ENCODE measurements at regions not wholly inside any gene's neighbourhood (a gene's known extent, or its start where the extent isn't known, plus 50 kb on each side); places are given as distances from the start of the nearest gene placed in this dataset.
A peak's percentile ranks its signal among the peaks of the same experiment; 100 is the strongest.

DNA sequence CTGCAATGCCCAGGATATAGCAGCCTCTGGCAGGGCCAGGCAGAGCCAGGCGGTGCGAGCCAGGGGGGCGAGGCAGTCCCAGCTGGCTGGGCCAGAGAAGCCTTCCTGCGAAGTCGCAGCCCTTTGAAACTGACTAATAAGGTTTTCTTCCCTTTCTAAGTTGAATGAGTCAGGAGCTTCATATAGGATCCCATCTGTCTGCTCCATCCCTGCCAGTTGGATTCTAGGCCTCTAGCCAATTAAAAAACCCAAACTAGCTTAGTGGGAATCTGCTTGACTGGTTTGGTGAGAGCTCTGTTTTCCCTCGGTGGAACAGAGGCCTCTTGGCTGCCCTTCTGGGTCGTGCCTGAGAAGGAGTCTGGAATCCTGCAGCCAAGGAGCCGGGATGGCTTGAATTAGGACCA is 70.1 kb upstream of the RAPGEF1 start:
- no peak for DNase-seq (ENCODE audit: low read depth in 1 of 2, low spot score in 1 of 2)

DNA sequence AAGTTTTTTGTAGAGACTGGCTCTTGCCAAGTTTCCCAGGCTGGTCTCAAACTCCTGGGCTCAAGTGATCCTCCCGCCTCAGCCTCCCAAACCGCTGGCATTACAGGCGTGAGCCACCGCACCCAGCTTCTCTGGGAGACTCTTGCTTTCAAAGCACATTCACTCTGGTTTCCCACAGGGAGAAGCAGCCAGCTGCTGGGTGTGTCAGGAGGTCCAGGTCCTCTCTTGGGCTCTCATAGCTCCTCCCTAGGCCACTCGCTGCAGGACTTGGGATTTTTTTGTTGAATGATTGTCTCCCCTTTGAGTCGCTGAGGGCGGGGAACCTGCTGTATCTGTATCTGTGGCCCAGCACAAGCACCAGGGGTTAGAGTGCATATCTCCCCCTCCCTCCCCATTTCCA is 68.4 kb upstream of the RAPGEF1 start:
- no peak for DNase-seq (ENCODE audit: low read depth in 1 of 2, low spot score in 1 of 2)

DNA sequence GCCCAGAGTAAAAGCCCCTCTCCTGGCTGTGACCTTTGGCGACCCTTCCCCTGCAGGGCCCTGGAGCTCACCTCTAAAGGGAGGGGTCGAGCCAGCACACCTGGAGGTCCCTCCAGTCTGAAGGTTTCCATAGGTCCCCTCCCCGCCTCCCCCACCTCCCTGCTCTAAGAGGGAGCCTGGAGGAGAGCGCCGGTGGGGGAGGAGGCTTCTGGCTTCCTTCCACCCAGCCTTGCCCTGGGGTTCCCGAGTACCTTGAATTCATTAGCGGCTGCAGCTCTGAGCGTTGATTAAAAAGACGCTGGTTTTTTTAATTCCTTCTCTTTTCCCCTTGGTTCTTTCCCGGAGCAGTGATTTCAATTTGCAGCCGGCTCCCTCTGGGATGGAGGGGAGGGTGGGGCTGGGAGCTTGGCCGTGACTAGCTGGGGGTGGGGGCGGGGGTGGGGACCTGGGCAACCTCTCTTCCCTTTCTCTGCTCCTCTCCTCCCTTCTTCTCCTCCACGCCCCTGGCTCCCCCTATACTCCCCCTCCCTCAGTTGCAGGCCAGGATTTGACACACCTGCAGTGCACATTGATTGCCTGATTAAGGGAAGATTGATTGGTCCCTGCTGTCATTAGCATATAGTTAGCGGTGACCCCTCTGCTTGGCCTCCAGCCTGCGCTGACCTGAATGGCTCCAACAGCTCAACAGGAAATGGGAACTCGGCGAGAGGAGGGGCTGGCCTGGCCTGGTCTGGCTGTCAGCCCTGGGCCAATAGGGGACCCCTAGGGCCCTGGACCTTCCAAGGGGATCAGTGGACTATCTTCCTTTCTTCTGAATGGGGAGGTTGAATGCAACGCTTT is 67.5 kb upstream of the RAPGEF1 start:
- no peak for DNase-seq (ENCODE audit: low read depth in 1 of 2, low spot score in 1 of 2)

DNA sequence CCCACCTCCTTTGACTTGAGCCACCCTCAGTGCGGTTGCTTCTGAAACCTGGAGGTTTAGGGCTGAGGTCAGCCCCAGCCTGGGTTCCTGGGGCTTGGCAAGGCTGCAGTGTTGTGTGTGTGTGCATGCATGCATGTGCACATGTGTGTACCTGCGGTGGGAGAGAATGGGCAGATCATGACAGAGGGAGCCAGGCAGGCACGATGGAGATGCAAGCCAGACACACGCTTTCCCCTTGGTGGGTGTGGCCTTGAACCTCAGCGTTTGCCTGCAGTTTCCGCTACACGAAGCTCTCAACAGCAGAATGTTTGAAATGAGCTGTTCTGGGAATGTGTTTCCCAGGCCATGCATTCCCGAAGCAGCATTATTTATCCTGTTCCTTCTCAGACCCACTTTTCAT is 65.9 kb upstream of the RAPGEF1 start:
- no peak for DNase-seq (ENCODE audit: low read depth in 1 of 2, low spot score in 1 of 2)

DNA sequence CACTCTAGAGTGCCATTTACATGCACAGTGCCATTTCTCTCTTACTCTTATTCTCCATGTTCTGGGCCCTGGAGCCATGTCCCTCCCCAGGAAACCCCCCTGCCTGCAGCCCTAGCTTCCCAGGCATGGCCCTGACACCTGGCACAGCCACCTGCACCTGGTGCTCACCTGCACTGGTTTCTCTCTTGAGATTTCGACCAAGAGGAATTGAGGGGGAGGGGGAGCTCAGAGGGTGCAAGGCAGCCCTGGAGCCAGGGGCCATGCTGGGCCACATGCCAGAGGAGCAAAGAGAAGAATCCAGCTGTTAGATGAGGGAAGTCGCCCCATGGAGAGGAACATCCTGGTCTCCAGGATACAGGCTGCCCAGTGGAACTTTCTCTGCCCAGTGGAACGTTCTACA is 65.0 kb upstream of the RAPGEF1 start:
- DNase-seq (ENCODE audit: low read depth in 1 of 2, low spot score in 1 of 2) = no peak

DNA sequence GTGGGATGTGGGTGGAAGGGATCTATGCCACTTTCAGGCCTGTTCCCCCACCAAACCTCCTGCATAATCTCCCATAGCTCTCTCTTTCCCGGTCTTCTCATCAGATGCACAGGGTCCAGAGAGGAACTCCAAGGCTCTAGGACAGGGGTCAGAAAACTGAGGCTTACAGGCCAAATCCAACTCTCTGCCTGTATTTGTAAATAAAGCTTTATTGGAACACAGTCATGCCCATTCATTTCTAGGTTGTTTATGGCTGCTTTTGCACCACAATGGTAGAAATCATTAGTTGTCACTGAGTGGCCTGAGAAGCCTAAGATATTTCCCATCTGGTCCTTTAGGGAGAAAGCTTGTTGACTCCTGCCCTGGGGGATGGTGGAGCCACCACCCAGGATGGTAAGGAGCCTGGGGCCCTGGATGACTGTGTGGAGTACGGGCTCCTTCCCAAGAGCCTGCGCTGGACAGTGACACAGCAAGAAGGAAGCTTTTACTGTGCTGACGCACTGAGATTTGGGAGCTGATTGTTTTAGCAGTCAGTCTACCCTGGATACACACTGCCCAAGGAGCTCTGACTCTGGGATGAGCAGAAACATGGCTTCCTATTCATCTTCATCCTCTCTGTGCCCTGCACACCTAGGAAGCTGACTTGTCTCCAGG is 64.0 kb upstream of the RAPGEF1 start:
- DNase-seq (ENCODE audit: low read depth in 1 of 2, low spot score in 1 of 2) = no peak

DNA sequence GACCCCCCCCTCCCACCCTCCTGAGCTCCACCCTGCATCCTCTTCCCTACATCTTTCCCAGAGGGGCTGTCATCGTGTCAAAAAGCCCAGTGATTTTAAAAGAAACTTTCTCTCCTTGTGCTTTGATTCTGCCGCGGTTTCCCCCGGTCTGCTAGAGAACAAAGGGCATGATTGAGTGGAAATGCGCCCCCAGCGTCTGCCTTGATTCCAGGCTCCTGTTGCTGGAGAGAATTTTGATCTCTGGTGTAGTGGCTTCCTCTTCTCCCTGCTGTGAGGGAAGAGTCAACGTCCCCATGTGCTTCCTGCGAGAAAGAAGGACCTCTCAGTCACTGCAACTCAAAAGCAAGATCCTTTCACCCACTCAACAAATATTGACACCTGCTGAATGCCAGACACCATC is 61.9 kb upstream of the RAPGEF1 start:
- no peak for DNase-seq (ENCODE audit: low read depth in 1 of 2, low spot score in 1 of 2)

DNA sequence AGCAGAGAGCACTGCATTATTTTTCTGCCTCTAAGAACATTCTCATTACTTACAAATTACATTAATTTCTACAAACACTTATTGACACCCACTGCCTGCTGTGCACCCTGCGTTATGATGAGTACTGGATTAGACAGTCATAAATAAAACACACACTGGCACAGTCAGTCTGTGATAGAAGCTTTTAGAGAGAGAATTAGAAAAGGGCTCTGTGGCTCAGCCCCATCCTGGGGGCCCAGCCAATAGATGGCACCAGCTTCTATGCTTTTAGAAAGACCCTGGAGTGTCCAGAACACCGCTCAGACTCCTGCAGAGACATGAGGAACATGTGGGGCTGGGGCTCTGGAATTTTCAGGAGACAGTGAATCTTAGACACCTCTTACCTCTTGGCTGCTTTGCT is 61.0 kb upstream of the RAPGEF1 start:
- DNase-seq (ENCODE audit: low read depth in 1 of 2, low spot score in 1 of 2) = no peak

DNA sequence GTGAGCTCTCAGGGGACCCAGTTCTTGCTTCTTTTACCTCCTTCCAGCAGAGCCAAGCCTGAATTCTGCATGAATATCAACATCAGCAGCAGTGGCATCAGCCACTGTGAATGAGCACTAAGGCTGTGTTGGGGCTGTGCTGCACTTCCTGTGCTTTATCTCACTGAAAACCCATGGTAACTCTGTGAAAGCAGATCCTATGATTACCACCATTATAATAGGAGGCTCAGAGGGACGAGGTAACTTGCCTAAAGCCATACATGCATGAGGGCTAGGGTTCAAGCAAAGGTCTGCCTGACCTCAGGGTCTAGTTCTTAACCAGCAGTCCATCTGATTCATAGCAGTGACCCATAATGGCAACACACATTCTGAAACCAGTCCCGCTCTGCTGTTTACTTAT is 60.5 kb upstream of the RAPGEF1 start:
- no peak for DNase-seq (ENCODE audit: low read depth in 1 of 2, low spot score in 1 of 2)

DNA sequence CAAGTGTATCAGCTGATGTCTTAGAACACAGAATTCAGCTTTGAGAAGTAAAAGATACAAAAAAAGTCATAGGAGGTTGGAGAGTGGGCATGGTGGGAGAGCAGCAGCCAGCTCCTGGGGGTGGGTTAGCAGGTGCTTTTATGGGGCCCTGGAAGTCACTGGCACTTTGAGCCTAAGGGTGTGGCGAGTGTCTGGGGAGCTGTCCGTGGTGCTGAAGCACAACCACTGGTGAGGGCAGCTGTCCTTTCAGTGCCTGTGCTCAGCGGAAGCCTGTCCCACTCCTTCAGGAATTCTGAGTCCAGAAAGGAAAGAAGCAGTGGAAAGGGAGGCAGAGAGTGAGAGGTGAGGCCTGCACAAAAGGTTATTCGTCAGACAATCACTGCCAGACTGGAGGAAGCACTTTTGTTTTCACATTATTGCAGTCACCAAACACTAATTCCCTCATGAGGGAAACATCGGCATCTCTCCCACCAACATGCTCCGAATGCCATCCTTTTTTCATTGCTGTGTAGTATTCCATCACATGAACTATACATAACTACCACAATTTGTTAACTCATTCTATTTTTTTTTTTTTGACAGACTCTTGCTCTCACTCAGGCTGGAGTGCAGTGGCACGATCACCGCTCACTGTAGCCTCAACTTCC is 59.4 kb upstream of the RAPGEF1 start:
- DNase-seq (ENCODE audit: low read depth in 1 of 2, low spot score in 1 of 2) = peak; percentile 13 to 31

DNA sequence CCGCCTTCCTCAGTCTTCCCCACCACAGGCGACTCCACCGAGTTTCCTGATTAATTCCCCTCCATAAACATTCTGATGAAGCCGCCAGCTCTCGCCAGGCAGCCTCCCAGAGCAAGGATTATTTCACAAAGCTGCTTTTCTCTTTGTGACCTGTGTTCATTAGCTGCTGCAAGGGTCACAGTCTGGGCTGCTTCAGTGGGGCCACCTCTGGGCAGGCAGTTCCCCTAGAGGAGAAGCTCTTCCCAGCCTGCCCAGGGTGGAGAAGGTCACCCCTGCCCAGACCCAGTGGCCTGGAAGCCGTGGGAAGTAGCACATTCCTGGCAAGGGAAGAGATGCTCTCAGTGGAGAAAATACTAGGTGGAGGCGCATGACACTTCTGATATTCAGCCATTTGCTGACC is 58.4 kb upstream of the RAPGEF1 start:
- no peak for DNase-seq (ENCODE audit: low read depth in 1 of 2, low spot score in 1 of 2)

DNA sequence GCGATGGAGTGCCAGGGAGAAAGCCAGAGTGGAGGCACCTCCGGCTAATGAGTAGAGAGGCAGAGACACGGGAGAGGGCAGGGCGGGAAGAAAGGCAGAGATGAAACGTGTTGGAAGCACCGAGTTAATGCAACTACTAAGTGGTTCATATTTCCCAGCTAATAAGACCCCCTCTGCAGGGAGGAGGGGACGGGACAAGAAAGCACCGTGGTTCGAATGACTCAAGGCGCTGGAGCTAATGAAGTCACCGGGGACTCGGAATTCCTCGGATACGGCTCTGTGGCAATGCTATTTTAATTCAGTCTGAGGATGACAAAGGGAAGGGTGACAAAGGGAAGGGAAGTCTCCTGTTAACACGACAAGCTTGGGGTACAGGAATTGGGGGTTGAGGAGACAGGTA is 54.5 kb upstream of the RAPGEF1 start:
- DNase-seq (ENCODE audit: low read depth in 1 of 2, low spot score in 1 of 2) = no peak

DNA sequence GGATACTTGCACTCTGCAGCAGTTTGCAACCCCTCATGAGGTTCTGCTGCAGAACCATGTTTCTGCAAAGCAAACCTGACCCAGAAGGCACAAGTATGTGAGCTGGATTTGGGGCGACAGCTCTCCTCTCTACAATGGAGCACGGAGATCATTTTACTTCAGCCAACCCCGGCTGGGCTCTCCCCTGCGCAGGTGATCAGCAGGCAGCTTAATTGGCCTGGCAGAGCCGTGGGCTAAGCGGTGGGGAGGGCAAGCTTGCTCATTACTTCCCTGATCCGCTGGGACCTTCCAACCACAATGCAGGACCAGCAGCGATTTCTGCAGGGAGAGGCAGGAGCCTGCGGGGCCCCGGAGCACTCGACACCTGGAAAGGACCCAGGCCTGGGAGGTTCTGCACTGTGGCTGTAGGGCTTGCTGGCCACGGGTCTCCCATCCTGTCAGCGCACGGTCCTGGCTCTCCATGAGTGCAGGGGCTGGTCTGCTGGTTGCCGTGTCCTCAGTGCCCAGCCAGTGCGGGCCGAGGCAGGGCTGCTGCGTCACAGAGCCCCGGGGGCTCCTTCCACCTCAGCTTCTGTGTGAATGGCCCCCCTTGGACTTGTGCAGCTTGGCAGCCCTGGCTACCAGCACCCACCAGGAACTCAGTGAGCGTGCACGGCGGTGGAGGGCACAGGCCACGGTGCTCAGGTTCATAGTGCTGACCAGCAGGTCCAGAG is 51.8 kb upstream of the RAPGEF1 start:
- DNase-seq (ENCODE audit: low read depth in 1 of 2, low spot score in 1 of 2) = no peak

All from stimulated activated CD4-positive, alpha-beta T cell treated with anti-CD3 and anti-CD28 coated beads, Interleukin-15, amount 100 ng/mL, for 1 hour (primary cell).